Stromal cell of bone marrow (primary cell): ENCODE measurements at regions not wholly inside any gene's neighbourhood (a gene's known extent, or its start where the extent isn't known, plus 50 kb on each side); places are given as distances from the start of the nearest gene placed in this dataset.
A peak's percentile ranks its signal among the peaks of the same experiment; 100 is the strongest.
"Not testable (repeated sequence)": the region's sequence is repeated elsewhere in the genome, so short reads cannot be mapped to it uniquely, and the experiment has no call there.

Source experiments
- DNase-seq: peaks from one replicate; pipeline ENCODE4 v3.0.0-alpha.2; 2012; ENCODE audit warnings: low read depth

- DNase-seq: no peak
Measured at GRCh38 chr4:188377816-188378215, 238.6 kb downstream of the TRIML1 start.

GRCh38 chr4:188383180-188383579 is 243.9 kb downstream of the TRIML1 start:
- no peak for DNase-seq

- peak; percentile 13 for DNase-seq
Measured at GRCh38 chr4:188387179-188387791, 248.0 kb downstream of the TRIML1 start.

- DNase-seq: not testable (repeated sequence)
Measured at GRCh38 chr4:188391349-188391748, 252.1 kb downstream of the TRIML1 start.

GRCh38 chr4:188396037-188396436 is 256.8 kb downstream of the TRIML1 start:
- DNase-seq: no peak

- no peak for DNase-seq
Measured at GRCh38 chr4:188399834-188400233, 260.6 kb downstream of the TRIML1 start.

- peak; percentile 66 for DNase-seq
Measured at GRCh38 chr4:188400451-188400850, 261.2 kb downstream of the TRIML1 start.

- DNase-seq: no peak
Measured at GRCh38 chr4:188403272-188403671, 264.0 kb downstream of the TRIML1 start.

GRCh38 chr4:188405071-188405835 is 266.0 kb downstream of the TRIML1 start:
- DNase-seq: peak; percentile 52

GRCh38 chr4:188408244-188409030 is 269.2 kb downstream of the TRIML1 start:
- DNase-seq: no peak

GRCh38 chr4:188409851-188410250 is 270.6 kb downstream of the TRIML1 start:
- DNase-seq: no peak

- DNase-seq: no peak
Measured at GRCh38 chr4:188411805-188412204, 272.6 kb downstream of the TRIML1 start.

GRCh38 chr4:188412499-188412898 is 273.3 kb downstream of the TRIML1 start:
- no peak for DNase-seq

- DNase-seq: no peak
Measured at GRCh38 chr4:188414441-188414840, 275.2 kb downstream of the TRIML1 start.

GRCh38 chr4:188417181-188417580 is 277.9 kb downstream of the TRIML1 start:
- DNase-seq: no peak

GRCh38 chr4:188423039-188423438 is 283.8 kb downstream of the TRIML1 start:
- DNase-seq: no peak

- no peak for DNase-seq
Measured at GRCh38 chr4:188428935-188429334, 289.7 kb downstream of the TRIML1 start.

GRCh38 chr4:188429965-188430364 is 290.7 kb downstream of the TRIML1 start:
- no peak for DNase-seq

- no peak for DNase-seq
Measured at GRCh38 chr4:188430384-188430783, 291.1 kb downstream of the TRIML1 start.

GRCh38 chr4:188432328-188432727 is 293.1 kb downstream of the TRIML1 start:
- no peak for DNase-seq

- no peak for DNase-seq
Measured at GRCh38 chr4:188433741-188434315, 294.6 kb downstream of the TRIML1 start.

- no peak for DNase-seq
Measured at GRCh38 chr4:188434643-188435042, 295.4 kb downstream of the TRIML1 start.

GRCh38 chr4:188435381-188435780 is 296.1 kb downstream of the TRIML1 start:
- DNase-seq: peak; percentile 21
